Epithelial cell of proximal tubule (primary cell): ENCODE measurements at regions not wholly inside any gene's neighbourhood (a gene's known extent, or its start where the extent isn't known, plus 50 kb on each side); places are given as distances from the start of the nearest gene placed in this dataset.

Experiments
- DNase-seq: peaks from one replicate; pipeline ENCODE4 v3.0.0-alpha.2; 2011; ENCODE audit warnings: low read depth
- H3K4me3 ChIP-seq: 2 replicates; pipeline ENCODE4 v1.5.1; 2011; ENCODE audit warnings: low read depth, mild to moderate bottlenecking, low read length
- CTCF ChIP-seq: conservative IDR thresholded peaks from 2 replicates; pipeline ENCODE4 v1.5.1; 2012; ENCODE audit warnings: low read depth, mild to moderate bottlenecking, low read length

GRCh38 chr16:61576476-61576875, 459.8 kb downstream of the CDH8 start:
- H3K4me3 ChIP-seq: no peak overlapping the region
- no peak for TF ChIP-seq CTCF
- no peak for DNase-seq

- H3K4me3 ChIP-seq: no peak overlapping the region
These were observed 460.6 kb downstream of the CDH8 start for GRCh38 chr16:61575617-61576016.

GRCh38 chr16:61569028-61569427, 467.2 kb downstream of the CDH8 start:
- no peak for TF ChIP-seq CTCF

More at GRCh38 chr16:61575617-61576016, 460.6 kb downstream of the CDH8 start:
- DNase-seq: no peak
- no peak for TF ChIP-seq CTCF

GRCh38 chr16:61564716-61565115, 471.5 kb downstream of the CDH8 start:
- no peak overlapping the region for H3K4me3 ChIP-seq
- no peak for DNase-seq
- TF ChIP-seq CTCF: no peak

More at GRCh38 chr16:61569028-61569427, 467.2 kb downstream of the CDH8 start:
- H3K4me3 ChIP-seq: no peak overlapping the region
- no peak for DNase-seq

- H3K4me3 ChIP-seq: no peak overlapping the region
- DNase-seq: no peak
- TF ChIP-seq CTCF: no peak
These were observed 480.4 kb downstream of the CDH8 start for GRCh38 chr16:61555718-61556441.

GRCh38 chr16:61549327-61549726, 486.9 kb downstream of the CDH8 start:
- DNase-seq: no peak
- no peak overlapping the region for H3K4me3 ChIP-seq
- no peak for TF ChIP-seq CTCF

GRCh38 chr16:61547626-61548025, 488.6 kb downstream of the CDH8 start:
- TF ChIP-seq CTCF: no peak
- DNase-seq: no peak
- H3K4me3 ChIP-seq: no peak overlapping the region
